GM18868 (cell line): ENCODE measurements at regions not wholly inside any gene's neighbourhood (a gene's known extent, or its start where the extent isn't known, plus 50 kb on each side); places are given as distances from the start of the nearest gene placed in this dataset.
A peak's percentile ranks its signal among the peaks of the same experiment; 100 is the strongest.
"Not testable (repeated sequence)": the region's sequence is repeated elsewhere in the genome, so short reads cannot be mapped to it uniquely, and the experiment has no call there.

Source experiments
- ATAC-seq: cut with Tn5 transposase; IDR thresholded peaks from one replicate; pipeline ENCODE4 v1.9.1; 2021; ENCODE audit warnings: mild to moderate bottlenecking, moderate library complexity; ENCODE audit not compliant: unreplicated experiment

- ATAC-seq, result no peak
These were observed 414.7 kb upstream of the PROX1 start for GRCh38 chr1:213572912-213573647.

DNA sequence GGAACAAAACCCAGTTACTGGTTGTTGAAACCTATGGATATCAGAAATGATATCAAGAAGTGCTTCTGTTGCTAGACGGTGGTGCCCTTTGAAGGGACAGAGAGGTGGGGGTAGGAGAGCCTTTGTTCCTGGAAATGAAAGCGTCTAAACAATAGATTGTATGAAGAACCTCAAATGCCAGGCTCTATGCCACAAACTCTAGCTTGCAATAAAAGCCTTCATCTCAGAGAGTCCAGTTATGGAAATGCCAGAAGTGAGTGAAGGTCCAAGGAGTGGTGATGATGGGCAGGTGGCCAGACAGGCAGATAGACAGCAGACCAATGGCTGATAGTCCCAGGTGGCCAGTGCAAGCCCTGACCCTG, 414.1 kb upstream of the PROX1 start:
- ATAC-seq, result no peak

- no peak for ATAC-seq
These were observed 404.7 kb upstream of the PROX1 start for GRCh38 chr1:213582976-213583567.

GRCh38 chr1:213584272-213584671, 403.5 kb upstream of the PROX1 start:
- ATAC-seq, result peak; percentile 46

DNA sequence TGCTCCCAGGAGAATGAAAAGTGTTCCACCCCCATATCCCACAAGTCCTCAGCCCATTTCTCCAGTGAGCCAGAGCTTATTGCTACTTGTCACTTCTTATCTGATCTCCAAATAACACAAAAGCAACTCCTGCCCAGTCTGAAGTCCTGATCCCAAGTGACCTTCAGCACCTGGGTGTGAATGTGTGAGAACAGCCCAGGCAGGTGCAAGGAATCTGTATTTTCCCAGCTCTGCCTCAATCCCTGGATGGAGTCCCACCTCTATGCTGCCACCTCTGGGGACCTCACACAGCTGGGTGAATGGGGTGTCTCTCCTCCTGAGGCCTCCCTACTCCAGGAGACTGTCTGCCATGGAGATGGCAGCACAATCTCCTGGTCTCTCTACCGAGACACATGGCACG, 402.4 kb upstream of the PROX1 start:
- no peak for ATAC-seq

DNA sequence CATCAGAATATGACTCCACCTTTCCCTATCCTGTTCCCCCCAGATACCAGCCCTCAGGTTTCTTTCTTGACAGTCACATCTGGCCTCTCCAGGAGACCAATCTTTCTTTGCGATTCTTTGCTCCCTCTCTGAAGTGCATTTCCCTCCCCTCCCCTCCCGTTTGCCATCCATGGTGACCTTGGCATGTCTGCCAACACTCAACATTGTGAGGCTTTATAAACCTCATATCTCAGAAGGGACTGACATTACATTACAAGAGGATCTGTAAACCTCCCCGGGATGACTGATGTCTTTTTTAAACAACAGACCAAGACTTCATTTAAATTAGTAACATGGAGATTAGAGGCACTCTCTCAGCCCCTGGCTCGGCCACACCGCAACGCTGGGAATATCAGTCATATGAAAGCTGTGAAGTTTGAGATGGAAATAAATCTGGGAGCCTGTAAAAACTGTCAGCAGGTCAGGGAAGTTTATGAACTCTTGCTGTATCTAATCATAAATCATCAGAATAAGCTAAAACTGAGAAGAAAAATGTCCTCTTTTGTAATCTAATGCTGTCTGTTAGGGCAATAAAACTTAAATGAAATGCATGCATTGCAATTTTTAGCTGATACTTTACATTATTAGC, 401.7 kb upstream of the PROX1 start:
- no peak for ATAC-seq

GRCh38 chr1:213586587-213586972, 401.2 kb upstream of the PROX1 start:
- ATAC-seq, result no peak

DNA sequence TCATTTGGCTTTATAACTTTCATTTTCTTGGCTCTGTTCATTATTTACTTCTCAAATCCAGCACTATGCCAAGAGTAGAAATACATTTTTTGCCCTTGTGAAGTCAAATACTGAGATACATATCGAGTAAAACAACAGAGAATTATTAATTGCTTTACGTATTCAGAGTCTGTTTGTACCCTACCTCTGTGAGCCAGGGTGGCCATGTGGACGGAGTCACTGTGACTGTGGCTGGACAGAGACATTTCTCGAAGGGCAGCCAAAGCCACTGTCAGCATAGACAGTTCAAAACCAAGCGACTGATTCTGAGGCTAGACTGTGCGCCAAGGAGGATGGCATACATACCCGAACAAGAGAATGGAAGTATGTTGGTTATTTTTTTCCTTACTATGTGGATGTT, 391.0 kb upstream of the PROX1 start:
- ATAC-seq, result no peak

- no peak for ATAC-seq
These were observed 389.5 kb upstream of the PROX1 start for GRCh38 chr1:213598263-213598662.

DNA sequence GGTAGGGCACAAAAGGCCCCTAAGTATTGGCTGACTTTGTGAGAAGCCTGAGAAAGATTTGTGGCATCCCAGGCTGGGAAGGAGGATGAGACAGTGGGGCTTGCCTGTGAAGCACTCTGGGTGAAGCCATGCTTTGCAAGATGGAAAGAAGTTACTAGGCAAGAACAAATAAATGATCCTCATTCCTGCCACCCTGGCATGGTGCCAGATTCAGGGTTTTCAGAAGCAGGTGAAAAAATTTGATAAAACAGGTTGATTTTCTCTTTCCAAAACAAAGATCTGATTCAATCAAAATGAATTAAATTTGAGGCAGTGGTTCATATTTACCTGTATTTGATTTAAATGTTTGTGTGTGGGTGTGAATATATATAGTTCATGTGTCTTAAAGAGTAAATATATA, 386.9 kb upstream of the PROX1 start:
- no peak for ATAC-seq

GRCh38 chr1:213601705-213602104, 386.1 kb upstream of the PROX1 start:
- ATAC-seq, result not testable (repeated sequence)

DNA sequence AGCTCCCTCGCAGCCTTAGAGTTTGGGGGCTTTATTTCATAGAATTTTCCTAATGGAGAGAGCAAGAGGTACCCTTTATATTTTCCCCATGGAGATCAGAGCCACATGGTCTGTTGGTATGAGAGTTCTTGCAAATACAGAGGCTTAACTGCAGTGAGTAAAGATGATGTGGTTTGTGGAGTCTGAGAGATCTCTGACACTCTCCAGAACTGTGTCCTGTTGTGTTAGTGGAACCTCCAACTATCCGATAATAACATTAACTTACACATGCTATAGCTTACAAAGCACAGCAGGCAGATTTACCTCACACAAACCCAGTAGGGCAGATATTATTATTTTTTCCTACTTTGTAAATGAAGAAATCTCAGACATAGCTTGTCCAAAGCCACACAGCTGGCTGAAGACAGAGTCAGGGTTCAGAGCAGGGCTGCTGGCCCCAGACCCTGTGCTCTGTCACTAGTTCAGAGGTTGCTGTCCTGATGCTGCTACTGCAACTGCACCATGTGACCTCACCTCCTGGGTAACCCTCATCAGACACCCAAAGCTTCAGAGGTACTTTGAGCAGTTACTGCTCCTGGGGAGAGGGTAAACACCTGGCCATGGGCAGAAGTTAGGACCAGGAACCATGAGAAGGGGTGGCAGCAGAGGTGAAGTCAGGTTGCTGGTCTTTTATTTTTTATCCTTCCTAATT, 384.8 kb upstream of the PROX1 start:
- no peak for ATAC-seq

DNA sequence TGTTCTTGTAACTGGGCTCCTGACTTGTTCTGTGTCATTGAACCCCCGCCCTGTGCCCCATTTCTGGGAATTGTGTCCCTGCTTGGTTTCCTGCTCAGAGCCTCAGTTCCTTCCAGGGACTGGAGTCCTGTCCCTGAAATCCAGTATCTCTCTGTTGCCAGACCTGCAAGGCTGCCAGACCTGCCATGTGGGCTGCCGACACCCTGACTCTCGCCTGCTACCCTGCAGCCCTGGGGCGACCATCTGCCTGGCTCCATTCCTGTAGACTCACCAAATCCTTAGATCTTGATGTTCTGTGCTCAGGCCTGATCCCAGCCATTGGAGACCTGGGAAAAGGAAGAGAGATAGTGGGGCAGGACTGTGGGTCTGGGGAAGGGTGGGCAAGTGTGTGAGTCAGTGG, 383.3 kb upstream of the PROX1 start:
- no peak for ATAC-seq

GRCh38 chr1:213605732-213606131, 382.0 kb upstream of the PROX1 start:
- no peak for ATAC-seq

GRCh38 chr1:213606252-213606820, 381.4 kb upstream of the PROX1 start:
- ATAC-seq, result no peak

DNA sequence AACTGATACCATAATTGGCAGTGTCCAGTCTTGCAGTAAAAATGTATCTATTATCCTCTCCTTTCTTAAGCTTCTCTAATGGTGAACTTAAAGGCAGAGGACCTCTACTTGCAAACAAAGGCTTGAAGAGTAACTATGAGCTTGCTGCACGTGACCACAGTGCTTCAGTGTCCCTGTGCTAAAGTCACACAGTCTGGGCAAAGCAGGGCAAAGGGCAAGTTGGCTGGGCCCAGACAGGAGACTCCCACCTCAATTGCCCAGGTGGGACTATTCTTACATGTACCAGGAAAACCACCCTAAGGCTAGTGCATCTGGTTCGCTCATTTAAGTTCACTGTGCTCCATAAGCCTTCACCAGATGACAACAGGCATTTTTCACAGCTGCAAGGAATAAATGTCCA, 374.2 kb upstream of the PROX1 start:
- no peak for ATAC-seq

DNA sequence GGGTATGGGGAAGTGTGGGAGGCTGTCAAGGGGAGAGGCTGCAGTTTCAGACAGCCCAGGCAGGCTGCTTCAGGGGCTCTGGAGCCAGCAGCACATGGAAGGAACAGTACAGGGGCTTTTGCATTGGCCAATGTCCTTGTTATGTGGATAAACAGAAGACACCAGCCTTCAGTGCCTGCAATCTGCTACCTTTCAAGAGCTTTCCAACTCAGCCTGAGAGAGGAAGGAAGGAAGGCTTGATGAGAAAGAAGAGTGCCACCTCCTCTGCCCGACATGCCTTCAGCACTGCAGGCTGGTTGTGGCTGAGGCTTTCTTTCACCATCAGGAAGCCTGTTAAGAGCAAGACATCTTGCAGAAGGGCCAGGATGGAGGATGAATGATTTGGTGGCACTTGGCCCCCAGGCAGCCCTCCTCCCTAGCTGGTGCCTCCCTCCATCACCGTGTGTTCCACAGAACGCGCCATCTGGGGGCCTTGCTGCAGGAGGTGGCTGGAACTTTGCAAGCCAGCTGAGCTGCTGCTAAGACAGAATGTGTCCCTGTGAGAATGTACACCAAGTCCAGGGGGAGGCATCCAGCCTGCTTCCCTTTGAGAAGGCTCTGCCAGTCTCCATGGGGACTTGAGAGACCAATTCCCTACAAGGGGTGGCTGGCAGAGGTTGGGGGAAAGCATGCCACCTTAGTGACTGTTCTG, 372.4 kb upstream of the PROX1 start:
- no peak for ATAC-seq

DNA sequence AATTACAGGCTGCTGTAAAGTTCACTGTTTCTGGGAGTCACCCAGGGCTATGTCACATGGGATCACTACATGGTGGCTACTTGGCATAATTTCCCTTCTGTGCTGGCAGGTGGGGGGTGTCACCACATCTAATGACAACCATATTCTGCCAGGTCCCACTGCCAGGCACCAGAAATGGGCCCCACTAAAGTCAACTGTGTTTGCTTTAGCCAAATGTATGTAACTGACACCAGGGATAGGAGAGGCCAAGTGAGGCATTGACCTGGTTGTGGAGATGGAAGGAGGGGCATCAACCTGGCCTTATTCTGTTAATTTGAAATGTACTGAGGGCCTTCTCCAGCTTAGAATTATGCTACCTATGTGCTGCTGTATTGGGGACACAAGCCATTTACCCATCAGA, 370.6 kb upstream of the PROX1 start:
- ATAC-seq, result no peak

DNA sequence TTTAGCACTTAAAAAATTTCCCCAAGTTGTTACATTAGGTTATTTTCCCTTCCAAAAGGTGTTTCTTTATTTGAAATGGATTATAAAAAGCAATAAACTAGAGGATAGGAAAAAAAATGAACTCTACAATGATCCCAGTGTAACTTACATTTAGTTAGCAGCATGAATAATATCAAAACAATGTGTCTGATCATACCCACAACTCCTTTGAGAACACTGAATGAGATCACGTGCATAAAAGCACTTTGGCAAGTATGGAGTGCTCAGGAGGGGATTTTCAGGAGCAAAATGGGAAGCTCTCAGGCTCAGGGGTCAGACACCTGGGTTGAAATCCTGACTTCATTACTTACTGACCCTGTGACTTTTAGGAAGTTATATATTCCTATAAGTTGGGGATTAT, 369.7 kb upstream of the PROX1 start:
- no peak for ATAC-seq

DNA sequence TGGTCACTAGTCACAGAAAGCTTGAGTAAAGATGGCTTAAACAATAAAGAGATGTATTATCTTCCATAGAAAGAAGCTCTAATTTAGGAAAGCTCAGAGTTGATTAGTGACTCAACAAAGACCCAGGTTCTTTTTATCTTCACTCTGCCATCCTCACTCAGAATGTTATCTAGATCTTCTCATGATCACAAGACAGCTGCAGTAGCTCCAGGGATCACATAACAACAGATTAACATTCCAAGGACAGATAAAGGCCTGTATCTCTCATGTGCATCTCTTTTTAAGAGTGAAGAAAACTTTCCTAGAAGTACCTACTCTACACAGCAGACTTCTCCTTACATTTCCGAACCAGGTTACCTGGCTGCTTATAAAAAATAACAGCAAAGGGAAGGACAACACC, 368.7 kb upstream of the PROX1 start:
- no peak for ATAC-seq

DNA sequence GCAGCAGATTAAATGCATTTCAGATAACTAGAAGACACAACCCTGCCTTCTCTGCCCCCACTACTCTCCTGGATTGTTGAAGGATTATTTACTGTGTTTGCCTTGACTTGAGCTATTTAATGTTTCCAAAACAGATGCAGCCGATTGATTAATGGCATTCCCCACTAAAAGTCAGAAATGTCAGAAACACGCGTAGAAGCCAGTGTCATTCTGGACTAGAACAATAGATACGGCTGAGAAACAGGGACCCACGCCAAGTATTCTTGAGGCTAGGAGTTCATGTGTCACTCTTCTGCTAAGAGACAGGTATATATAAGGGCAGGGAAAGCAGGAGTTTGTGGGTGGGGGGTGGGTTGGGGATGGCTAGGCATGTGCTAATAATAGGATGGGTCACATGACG, 366.7 kb upstream of the PROX1 start:
- ATAC-seq, result no peak
